HG03175 (cell line): ENCODE measurements at regions not wholly inside any gene's neighbourhood (a gene's known extent, or its start where the extent isn't known, plus 50 kb on each side); places are given as distances from the start of the nearest gene placed in this dataset.

ENCODE experiments used
- ATAC-seq: cut with Tn5 transposase; IDR thresholded peaks from one replicate; pipeline ENCODE4 v1.9.1; 2021; ENCODE audit warnings: mild to moderate bottlenecking, moderate library complexity; ENCODE audit not compliant: unreplicated experiment

DNA sequence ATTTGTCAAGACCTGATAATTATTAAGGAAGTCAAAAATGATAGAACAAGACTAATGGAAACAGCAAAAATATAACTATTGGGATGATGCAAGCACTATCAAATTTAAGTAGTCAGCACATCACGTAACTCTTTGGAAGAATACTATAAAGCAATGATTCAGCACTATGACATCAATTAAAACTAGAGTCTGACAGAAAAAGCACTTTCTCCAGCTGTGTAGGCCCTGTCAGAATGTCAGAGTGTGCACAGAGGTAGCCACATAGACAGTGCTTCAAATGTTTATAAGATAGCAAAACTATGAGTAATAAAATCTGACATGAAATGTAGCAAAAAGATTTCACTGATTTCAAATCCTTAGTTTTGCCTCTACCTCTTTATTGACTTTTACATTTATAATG lies 1226.6 kb upstream of the ADGRL3 start:
- no peak for ATAC-seq

- no peak for ATAC-seq
Measured at GRCh38 chr4:59979061-59979460, 1221.1 kb upstream of the ADGRL3 start.

GRCh38 chr4:59983852-59984251 lies 1216.3 kb upstream of the ADGRL3 start:
- ATAC-seq: no peak

DNA sequence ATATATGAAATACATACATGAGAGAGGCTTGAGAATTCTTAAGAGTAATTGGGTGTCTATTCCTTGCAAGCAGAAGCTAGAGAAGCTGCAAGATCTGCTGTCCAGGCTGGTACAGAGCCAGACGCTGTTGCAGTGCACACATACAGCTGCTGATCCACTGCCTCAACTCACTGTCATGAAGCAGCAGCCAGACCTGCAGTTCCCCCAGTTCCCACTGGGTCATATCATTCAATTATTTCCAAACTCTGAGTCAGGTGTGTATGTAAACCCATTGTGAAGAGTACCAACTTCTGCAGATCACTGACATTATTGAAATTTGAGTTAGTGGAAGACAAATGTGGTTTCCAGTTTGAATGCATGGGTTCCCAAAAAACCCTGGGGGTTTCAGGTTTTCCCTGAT lies 1212.8 kb upstream of the ADGRL3 start:
- no peak for ATAC-seq

DNA sequence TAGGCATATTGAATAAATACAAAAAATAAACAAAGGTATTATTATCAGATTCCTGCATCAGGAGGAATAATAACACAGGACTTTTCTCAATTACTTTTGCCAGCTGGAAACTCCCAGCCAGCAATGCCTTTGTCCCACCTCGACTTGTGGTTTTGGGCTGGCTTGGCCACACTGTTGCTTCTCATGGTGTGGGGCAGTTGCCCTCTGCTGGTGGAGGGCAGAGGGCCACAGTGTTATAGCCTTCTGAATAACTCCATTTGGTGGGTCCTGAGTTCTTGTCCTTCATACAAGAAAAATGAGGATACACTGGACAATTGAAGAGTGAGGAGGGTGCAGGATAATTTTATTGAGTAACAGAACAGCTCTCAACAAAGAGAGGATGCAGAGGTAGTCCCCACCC lies 1206.0 kb upstream of the ADGRL3 start:
- ATAC-seq: no peak

- no peak for ATAC-seq
Measured at GRCh38 chr4:60002603-60003337, 1197.4 kb upstream of the ADGRL3 start.

DNA sequence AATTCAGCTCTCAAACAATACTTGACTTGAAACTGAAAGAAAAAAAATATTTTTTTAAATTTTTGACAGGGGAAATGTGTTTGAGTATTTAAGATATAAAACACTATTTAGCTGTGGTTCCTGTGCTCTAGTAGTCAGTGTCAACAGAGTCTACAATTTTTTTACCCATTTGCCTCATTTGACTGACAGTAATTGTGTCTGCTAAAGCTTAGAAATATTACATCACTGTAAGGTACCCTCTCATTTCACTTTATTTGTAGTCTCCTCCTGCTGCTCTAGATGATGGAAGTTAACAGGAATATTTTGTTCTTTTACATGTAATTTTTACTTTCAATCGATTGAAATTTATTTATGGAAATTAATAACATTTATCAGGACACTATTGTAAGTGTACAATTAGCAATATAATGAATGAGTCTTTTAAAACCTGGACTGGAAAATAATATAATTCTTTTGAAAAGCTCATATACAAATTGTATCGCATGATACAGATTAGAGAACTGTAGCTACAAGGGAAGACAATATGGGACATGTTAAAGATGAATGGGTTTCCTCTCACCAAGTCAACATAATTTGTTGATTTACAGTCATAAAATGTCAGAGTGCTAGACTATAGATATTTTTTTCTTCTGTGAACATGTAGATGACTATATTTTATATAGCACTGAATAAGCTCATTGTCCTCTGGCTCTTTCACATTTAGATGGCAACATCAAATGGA lies 1186.5 kb upstream of the ADGRL3 start:
- no peak for ATAC-seq

DNA sequence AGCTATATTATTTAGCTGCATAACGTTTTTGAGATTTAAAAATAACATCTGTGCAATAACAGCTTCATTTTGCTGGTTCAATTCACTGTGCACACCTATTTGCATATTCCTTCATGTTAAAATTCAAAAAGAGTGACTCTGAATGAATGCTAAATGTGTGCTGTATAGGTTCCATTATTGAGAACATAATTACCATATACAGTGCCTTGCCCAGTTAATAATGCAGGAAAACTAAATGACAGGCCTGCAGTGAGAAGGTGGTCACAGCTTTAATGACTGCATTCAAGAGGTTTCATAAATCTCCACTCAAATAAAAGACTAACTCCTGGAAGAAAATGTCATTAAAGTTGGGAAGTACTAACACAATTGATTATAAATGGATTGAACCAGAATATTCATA lies 1183.2 kb upstream of the ADGRL3 start:
- no peak for ATAC-seq

GRCh38 chr4:60019180-60019579 lies 1180.9 kb upstream of the ADGRL3 start:
- no peak for ATAC-seq

- no peak for ATAC-seq
Measured at GRCh38 chr4:60019946-60020345, 1180.2 kb upstream of the ADGRL3 start.

GRCh38 chr4:60020389-60020788 lies 1179.7 kb upstream of the ADGRL3 start:
- ATAC-seq: no peak

GRCh38 chr4:60033826-60034225 lies 1166.3 kb upstream of the ADGRL3 start:
- ATAC-seq: no peak

GRCh38 chr4:60034361-60034760 lies 1165.8 kb upstream of the ADGRL3 start:
- ATAC-seq: no peak

GRCh38 chr4:60039908-60040307 lies 1160.2 kb upstream of the ADGRL3 start:
- no peak for ATAC-seq

- no peak for ATAC-seq
Measured at GRCh38 chr4:60042231-60042652, 1157.9 kb upstream of the ADGRL3 start.

- no peak for ATAC-seq
Measured at GRCh38 chr4:60042941-60043340, 1157.2 kb upstream of the ADGRL3 start.

GRCh38 chr4:60078984-60079383 lies 1121.1 kb upstream of the ADGRL3 start:
- no peak for ATAC-seq

- ATAC-seq: no peak
Measured at GRCh38 chr4:60081839-60082238, 1118.3 kb upstream of the ADGRL3 start.

GRCh38 chr4:60088807-60089486 lies 1111.2 kb upstream of the ADGRL3 start:
- ATAC-seq: no peak

DNA sequence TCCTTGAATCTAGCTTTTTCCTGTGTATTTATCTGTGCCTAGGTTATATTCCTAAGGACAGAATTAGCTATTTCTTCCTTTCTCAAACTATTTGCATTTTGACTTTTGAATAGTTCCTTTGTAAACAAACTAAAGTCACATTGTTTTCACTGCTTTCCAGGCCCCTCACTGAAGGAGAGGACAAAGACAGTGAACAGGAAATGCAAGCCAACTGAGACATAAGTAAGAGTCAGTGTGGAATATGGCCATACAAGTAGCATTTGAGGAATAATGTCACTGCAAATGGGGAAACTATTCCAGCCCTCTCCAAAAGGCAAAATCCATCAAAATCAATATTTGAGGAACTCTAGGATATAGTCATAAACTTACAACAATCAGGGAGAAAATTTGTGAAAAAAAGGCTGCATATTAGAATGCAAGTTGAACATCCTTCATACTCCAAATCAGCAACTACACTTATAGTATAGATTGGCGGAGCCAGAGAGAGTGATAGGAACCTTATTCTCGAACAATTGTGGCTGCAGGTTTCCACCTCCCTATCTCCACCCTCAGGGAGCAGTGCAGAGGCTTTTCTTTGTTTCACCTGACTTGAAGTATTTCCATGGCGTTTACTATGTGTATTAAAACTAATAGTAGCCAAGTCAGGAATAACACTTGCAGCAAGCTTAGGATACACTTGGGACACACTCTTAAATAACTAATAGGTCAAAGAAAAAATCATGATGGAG lies 1110.4 kb upstream of the ADGRL3 start:
- ATAC-seq: no peak

DNA sequence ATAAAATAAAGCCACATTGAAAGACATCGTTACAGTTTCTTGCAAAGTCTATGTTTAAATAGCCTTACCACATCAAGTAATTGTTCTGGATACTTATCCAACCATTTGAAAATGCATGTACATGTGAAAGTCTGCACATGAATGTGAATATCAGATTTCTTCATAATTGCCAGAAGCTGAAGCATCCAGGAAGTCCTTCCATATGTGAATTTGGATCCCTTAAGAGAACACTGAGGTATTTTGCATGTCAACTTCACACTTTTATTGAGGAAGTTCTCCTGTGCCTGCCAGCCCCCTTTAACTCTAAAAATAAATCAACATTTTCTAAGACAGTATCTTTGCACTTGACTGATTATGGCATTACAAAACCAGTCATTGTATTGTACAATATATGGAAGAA lies 1103.5 kb upstream of the ADGRL3 start:
- ATAC-seq: no peak
